HT-29 (cell line): ENCODE measurements at regions not wholly inside any gene's neighbourhood (a gene's known extent, or its start where the extent isn't known, plus 50 kb on each side); places are given as distances from the start of the nearest gene placed in this dataset.
"Not testable (repeated sequence)": the region's sequence is repeated elsewhere in the genome, so short reads cannot be mapped to it uniquely, and the experiment has no call there.

Source experiments
- DNase-seq: peaks from one replicate; pipeline ENCODE4 v3.0.0-alpha.2; 2015; ENCODE audit warnings: low spot score

GRCh38 chr1:212155219-212155618 lies 119.7 kb downstream of the DTL start:
- DNase-seq: no peak

- DNase-seq: no peak
Observed at GRCh38 chr1:212157252-212157651, 121.7 kb downstream of the DTL start.

- DNase-seq: no peak
Observed at GRCh38 chr1:212158912-212159796, 123.6 kb downstream of the DTL start.

GRCh38 chr1:212161231-212161781 lies 123.9 kb upstream of the PPP2R5A start:
- no peak for DNase-seq

- no peak for DNase-seq
Observed at GRCh38 chr1:212162635-212163034, 122.6 kb upstream of the PPP2R5A start.

- DNase-seq: no peak
Observed at GRCh38 chr1:212164095-212164872, 120.9 kb upstream of the PPP2R5A start.

- no peak for DNase-seq
Observed at GRCh38 chr1:212166244-212166643, 119.0 kb upstream of the PPP2R5A start.

GRCh38 chr1:212166644-212167043 lies 118.6 kb upstream of the PPP2R5A start:
- DNase-seq: no peak

GRCh38 chr1:212167098-212167497 lies 118.1 kb upstream of the PPP2R5A start:
- DNase-seq: no peak

- no peak for DNase-seq
Observed at GRCh38 chr1:212173567-212173966, 111.6 kb upstream of the PPP2R5A start.

GRCh38 chr1:212174295-212174694 lies 110.9 kb upstream of the PPP2R5A start:
- not testable (repeated sequence) for DNase-seq

- no peak for DNase-seq
Observed at GRCh38 chr1:212177542-212177941, 107.7 kb upstream of the PPP2R5A start.

GRCh38 chr1:212178851-212179250 lies 106.4 kb upstream of the PPP2R5A start:
- no peak for DNase-seq

GRCh38 chr1:212179394-212180076 lies 105.7 kb upstream of the PPP2R5A start:
- DNase-seq: no peak

GRCh38 chr1:212181015-212181882 lies 104.0 kb upstream of the PPP2R5A start:
- DNase-seq: no peak

GRCh38 chr1:212182171-212182570 lies 103.0 kb upstream of the PPP2R5A start:
- DNase-seq: no peak

- no peak for DNase-seq
Observed at GRCh38 chr1:212182579-212182978, 102.6 kb upstream of the PPP2R5A start.

GRCh38 chr1:212186427-212187207 lies 98.6 kb upstream of the PPP2R5A start:
- DNase-seq: peak; percentile 22

- DNase-seq: no peak
Observed at GRCh38 chr1:212188599-212189351, 96.4 kb upstream of the PPP2R5A start.
